Gastrocnemius medialis (tissue), 4 donors: ENCODE measurements at regions not wholly inside any gene's neighbourhood (a gene's known extent, or its start where the extent isn't known, plus 50 kb on each side); places are given as distances from the start of the nearest gene placed in this dataset.
A peak's percentile ranks its signal among the peaks of the same experiment; 100 is the strongest.

Source experiments
- ATAC-seq, 2 donors: fragments of 150-250 bp; one replicate each; pipeline ENCODE4 v1.9.1; 2016
- DNase-seq, 2 donors: peaks; one replicate each; pipeline ENCODE4 v3.0.0-alpha.2; 2019
- H3K27ac ChIP-seq, 4 donors: fragments of 200-600 bp; sonication (generic); 1 replicate in 1 of 4; 2 replicates in 3 of 4; pipeline ENCODE4 v1.5.1; 2016 to 2018; ENCODE audit warnings: mild to moderate bottlenecking in 2 of 4, moderate library complexity in 1 of 4
- H3K27me3 ChIP-seq, 3 donors: fragments of 200-600 bp; sonication (generic) in 2 of 3; 1 replicate in 1 of 3; 2 replicates in 2 of 3; pipeline versions ENCODE4 v1.5.1 to v1.6.0; 2016 to 2019; ENCODE audit warnings: mild to moderate bottlenecking in 1 of 3, moderate library complexity in 1 of 3
- H3K36me3 ChIP-seq, 2 donors: fragments of 200-600 bp; sonication (generic) in 1 of 2; one replicate each; pipeline ENCODE4 v1.5.1; 2017 to 2018
- H3K4me1 ChIP-seq, 2 donors: fragments of 200-600 bp; sonication (generic) in 1 of 2; one replicate each; pipeline ENCODE4 v1.5.1; 2016 to 2017; ENCODE audit warnings: mild to moderate bottlenecking in 2 of 2
- H3K4me3 ChIP-seq, 4 donors: fragments of 200-600 bp; sonication (generic) in 3 of 4; 1 replicate in 1 of 4; 2 replicates in 3 of 4; pipeline ENCODE4 v1.5.1; 2016 to 2019; ENCODE audit warnings: mild to moderate bottlenecking in 2 of 4
- H3K9me3 ChIP-seq, 3 donors: fragments of 200-600 bp; sonication (generic) in 2 of 3; 1 replicate in 1 of 3; 2 replicates in 2 of 3; pipeline ENCODE4 v1.5.1; 2016 to 2019
- POLR2A ChIP-seq, 2 donors: fragments of 450-650 bp; IDR thresholded peaks; one replicate each; pipeline ENCODE4 v1.6.1; 2017; ENCODE audit warnings: antibody characterized with exemption in 2 of 2, mild to moderate bottlenecking in 2 of 2, moderate library complexity in 2 of 2
- in situ Hi-C, 4 donors: fragments of 200-750 bp; cut with MboI; loops; one replicate each; pipeline versions ENCODE4 v1.15.0 to v1.8.0; 2017; ENCODE audit warnings: low sequenced_read_pairs in 4 of 4
- intact Hi-C: fragments of 100-400 bp; cut with DNase I; formaldehyde crosslinking; loops from one replicate; pipeline ENCODE4 v1.15.1; 2023; ENCODE audit warnings: low total_unique reads
- TF ChIP-seq, protein P1 (sequence below), 5 experiments: fragments of 450-650 bp in 3 of 5; fragments of 200-600 bp in 2 of 5; sonication (generic) in 2 of 5; IDR thresholded peaks in 4 of 5; conservative IDR thresholded peaks in 1 of 5; 1 replicate in 4 of 5; 2 replicates in 1 of 5; pipeline ENCODE4 v1.5.1; 2016 to 2019; ENCODE audit warnings: antibody characterized with exemption in 5 of 5, mild to moderate bottlenecking in 3 of 5, moderate library complexity in 3 of 5

DNA sequence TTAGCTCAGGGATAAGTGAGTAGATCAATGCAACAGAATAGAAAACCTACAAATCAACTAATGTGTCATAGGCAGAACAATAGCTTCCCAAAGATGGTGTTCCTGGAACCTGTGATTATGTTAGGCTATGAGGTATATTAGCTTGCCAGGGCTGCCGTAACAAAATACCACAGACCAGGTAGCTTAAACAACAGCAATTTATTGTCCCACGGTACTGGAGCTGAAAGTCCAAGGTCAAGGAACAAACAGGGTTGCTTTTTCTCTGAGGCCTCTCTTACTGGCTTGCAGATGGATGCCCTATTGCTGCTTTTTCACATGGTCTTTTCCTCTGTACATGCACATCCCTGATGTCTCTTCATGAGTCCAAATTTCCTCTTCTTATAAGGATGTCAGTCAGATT is 354.9 kb downstream of the TNS1 start:
- Histone ChIP-seq H3K4me1 (peaks cover 5 to 19% of the 10 kb centered on the region in 2 donors), H3K27ac (no peak overlapping the region), H3K4me3 (no peak overlapping the region), H3K36me3 (no peaks in the 10 kb centered on the region), H3K27me3 (no peaks in the 10 kb centered on the region), H3K9me3 (no peaks in the 10 kb centered on the region)
- no peak for TF ChIP-seq POLR2A (IDR thresholded peaks at IDR 0.05)
- ATAC-seq (no peak), DNase-seq (no peak)
- intact Hi-C loops (loop anchor here (10.0 kb wide), 1 partner anchor 953 kb away; the partner anchor contains the start of gene IGFBP5), in situ Hi-C loops (loop anchor here in 1 of 4 donors (5.0 to 25.0 kb wide), 2 partner anchors 64 to 961 kb away; partner anchors contain the start of gene IGFBP5)

DNA sequence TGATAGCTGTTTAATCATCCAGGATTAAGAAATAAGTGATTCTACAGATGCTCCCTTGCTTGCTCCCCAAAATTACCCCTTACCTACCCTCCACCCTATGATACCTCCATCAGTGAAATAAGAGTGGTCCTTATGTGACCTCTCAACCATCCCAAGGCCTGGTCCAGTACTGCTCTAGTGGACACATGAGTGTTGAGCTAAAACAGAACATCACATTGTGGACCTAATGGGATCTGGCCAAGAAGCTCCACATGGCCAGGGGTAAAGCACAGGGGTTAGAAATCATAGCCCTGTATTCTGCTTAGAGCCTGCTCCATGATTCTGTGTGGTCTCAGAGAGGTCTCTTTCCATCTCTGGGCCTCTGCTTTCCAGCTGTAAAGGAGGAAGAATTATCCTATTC is 355.6 kb downstream of the TNS1 start:
- Histone ChIP-seq H3K4me3 (no peak overlapping the region), H3K4me1 (peaks cover 5 to 26% of the 10 kb centered on the region in 2 donors), H3K36me3 (no peaks in the 10 kb centered on the region), H3K27ac (no peak overlapping the region), H3K9me3 (no peaks in the 10 kb centered on the region), H3K27me3 (no peaks in the 10 kb centered on the region)
- ATAC-seq, result no peak
- DNase-seq, result no peak
- intact Hi-C loops, result loop anchor here (10.0 kb wide), 1 partner anchor 952 kb away; the partner anchor contains the start of gene IGFBP5
- in situ Hi-C loops, result loop anchor here in 1 of 4 donors (5.0 to 25.0 kb wide), 2 partner anchors 65 to 960 kb away; partner anchors contain the start of gene IGFBP5
- TF ChIP-seq, protein P1, sequence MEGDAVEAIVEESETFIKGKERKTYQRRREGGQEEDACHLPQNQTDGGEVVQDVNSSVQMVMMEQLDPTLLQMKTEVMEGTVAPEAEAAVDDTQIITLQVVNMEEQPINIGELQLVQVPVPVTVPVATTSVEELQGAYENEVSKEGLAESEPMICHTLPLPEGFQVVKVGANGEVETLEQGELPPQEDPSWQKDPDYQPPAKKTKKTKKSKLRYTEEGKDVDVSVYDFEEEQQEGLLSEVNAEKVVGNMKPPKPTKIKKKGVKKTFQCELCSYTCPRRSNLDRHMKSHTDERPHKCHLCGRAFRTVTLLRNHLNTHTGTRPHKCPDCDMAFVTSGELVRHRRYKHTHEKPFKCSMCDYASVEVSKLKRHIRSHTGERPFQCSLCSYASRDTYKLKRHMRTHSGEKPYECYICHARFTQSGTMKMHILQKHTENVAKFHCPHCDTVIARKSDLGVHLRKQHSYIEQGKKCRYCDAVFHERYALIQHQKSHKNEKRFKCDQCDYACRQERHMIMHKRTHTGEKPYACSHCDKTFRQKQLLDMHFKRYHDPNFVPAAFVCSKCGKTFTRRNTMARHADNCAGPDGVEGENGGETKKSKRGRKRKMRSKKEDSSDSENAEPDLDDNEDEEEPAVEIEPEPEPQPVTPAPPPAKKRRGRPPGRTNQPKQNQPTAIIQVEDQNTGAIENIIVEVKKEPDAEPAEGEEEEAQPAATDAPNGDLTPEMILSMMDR (IDR thresholded peaks at IDR 0.05 in 4 of 5, conservative IDR thresholded peaks at IDR 0.05 in 1 of 5), result no peak

DNA sequence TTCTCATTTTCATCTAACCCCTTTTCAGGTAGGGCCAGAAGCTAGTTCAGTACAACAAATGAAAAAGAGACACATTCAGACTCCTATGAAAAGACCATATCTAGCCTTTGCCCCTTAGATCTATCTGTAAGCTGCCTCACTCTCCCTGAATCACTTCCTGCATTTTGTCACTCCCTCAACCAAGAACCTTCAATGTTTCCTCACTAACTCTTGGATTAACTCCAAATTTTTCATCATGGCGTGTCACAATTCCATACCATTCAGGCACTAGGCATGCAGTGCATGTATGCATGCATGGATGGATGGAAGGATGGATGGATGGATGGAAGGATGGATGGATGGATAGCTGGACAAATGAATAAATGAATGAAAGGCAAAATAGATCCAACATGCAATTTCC is 356.9 kb downstream of the TNS1 start:
- no peak for ATAC-seq
- TF ChIP-seq, protein P1 (IDR thresholded peaks at IDR 0.05 in 4 of 5, conservative IDR thresholded peaks at IDR 0.05 in 1 of 5), result no peak
- no peak for TF ChIP-seq POLR2A (IDR thresholded peaks at IDR 0.05)
- no peaks in the 10 kb centered on the region for H3K9me3 ChIP-seq
- H3K27ac ChIP-seq, result no peak overlapping the region
- H3K36me3 ChIP-seq, result no peaks in the 10 kb centered on the region
- no peak overlapping the region for H3K4me3 ChIP-seq
- H3K4me1 ChIP-seq, result peaks cover 11 to 39% of the 10 kb centered on the region in 2 donors
- H3K27me3 ChIP-seq, result no peaks in the 10 kb centered on the region
- no peak for DNase-seq
- intact Hi-C loops (loop anchor here (10.0 kb wide), 1 partner anchor 951 kb away; the partner anchor contains the start of gene IGFBP5), in situ Hi-C loops (loop anchor here in 1 of 4 donors (5.0 to 25.0 kb wide), 2 partner anchors 66 to 959 kb away; partner anchors contain the start of gene IGFBP5)

DNA sequence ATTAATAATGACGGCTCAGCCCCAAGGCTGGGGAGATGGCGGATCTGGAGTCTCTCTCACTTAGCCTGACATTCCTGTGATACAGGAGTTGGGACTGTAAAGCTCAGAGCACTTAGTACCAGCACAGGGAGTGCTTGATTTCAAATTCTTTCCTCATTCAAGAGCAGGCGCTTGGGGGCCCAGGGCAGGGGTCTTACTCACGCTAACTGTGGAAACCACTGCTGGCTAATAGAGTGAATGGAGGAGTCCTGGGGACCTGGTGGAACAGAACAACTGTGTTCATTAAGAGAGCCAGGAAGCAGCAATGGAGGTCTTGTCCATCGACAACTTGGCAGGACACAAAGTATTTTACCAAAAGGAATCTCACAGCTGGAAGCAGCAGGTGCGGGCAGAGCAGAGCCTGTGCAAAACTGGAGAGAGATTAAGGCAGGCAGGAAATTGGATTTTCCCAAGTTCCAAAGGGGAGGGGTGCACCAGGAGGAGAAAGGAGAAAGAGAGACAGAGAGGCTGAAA is 358.9 kb downstream of the TNS1 start:
- intact Hi-C loops (loop anchor here (10.0 kb wide), 1 partner anchor 949 kb away; the partner anchor contains the start of gene IGFBP5), in situ Hi-C loops (loop anchor here in 1 of 4 donors (25.0 kb wide), 1 partner anchor 957 kb away; the partner anchor contains the start of gene IGFBP5)
- Histone ChIP-seq H3K27me3 (no peaks in the 10 kb centered on the region), H3K9me3 (no peaks in the 10 kb centered on the region), H3K36me3 (no peaks in the 10 kb centered on the region), H3K4me3 (no peak overlapping the region), H3K27ac (peak overlapping the region in 3 of 4 donors; percentile 25 to 58 (median 56)), H3K4me1 (peaks cover 11 to 36% of the 10 kb centered on the region in 2 donors)
- TF ChIP-seq, protein P1 (IDR thresholded peaks at IDR 0.05 in 4 of 5, conservative IDR thresholded peaks at IDR 0.05 in 1 of 5), result no peak
- TF ChIP-seq POLR2A (IDR thresholded peaks at IDR 0.05), result no peak
- ATAC-seq (peak; percentile 59 to 65), DNase-seq (peak; percentile 39 to 59)

DNA sequence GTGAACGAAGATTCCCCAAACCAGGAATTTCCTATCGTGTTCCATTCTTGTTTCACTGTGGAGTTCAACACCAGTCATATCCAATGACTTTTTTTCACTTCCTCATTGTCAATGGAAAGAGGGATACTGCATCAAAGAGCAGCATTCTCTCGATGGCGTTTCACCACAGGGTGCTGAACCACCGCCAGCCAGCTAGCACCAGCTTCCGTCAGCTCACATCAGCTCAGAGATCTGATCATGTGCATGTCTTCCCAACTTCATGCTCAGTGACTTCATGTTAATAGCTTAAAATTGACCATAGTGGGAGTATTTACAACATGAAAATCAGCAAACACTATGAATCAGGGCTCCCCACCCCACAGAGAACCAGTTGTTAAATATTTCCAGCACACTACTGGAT is 359.9 kb downstream of the TNS1 start:
- no peak for ATAC-seq
- Histone ChIP-seq H3K4me3 (no peak overlapping the region), H3K9me3 (no peaks in the 10 kb centered on the region), H3K36me3 (no peaks in the 10 kb centered on the region), H3K27ac (peak overlapping the region in 2 of 4 donors; percentile 53 to 58), H3K27me3 (no peaks in the 10 kb centered on the region), H3K4me1 (peaks cover 18 to 43% of the 10 kb centered on the region in 2 donors)
- DNase-seq, result no peak
- intact Hi-C loops, result loop anchor here (10.0 kb wide), 1 partner anchor 948 kb away; the partner anchor contains the start of gene IGFBP5
- in situ Hi-C loops, result loop anchor here in 1 of 4 donors (25.0 kb wide), 1 partner anchor 956 kb away; the partner anchor contains the start of gene IGFBP5
- TF ChIP-seq, protein P1 (IDR thresholded peaks at IDR 0.05 in 4 of 5, conservative IDR thresholded peaks at IDR 0.05 in 1 of 5), result no peak
- TF ChIP-seq POLR2A (IDR thresholded peaks at IDR 0.05), result no peak
